Spleen (tissue), 7 donors: ENCODE measurements at regions not wholly inside any gene's neighbourhood (a gene's known extent, or its start where the extent isn't known, plus 50 kb on each side); places are given as distances from the start of the nearest gene placed in this dataset.

Experiments
- POLR2A ChIP-seq, 3 donors: fragments of 450-650 bp; IDR thresholded peaks; one replicate each; pipeline ENCODE4 v1.5.1; 2017; ENCODE audit warnings: antibody characterized with exemption in 3 of 3, mild to moderate bottlenecking in 1 of 3
- TF ChIP-seq, protein P1 (sequence below), 11 experiments: fragments of 200-600 bp in 7 of 11; fragments of 450-650 bp in 4 of 11; sonication (generic) in 4 of 11; IDR thresholded peaks in 8 of 11; conservative IDR thresholded peaks in 3 of 11; 1 replicate in 7 of 11; 2 replicates in 4 of 11; pipeline versions ENCODE4 v1.4.0 to v1.8.0; 2016 to 2021; ENCODE audit warnings: antibody characterized with exemption in 11 of 11, inconsistent platforms in 4 of 11, mild to moderate bottlenecking in 1 of 11
- donor health status: DM: no; HTN: no; CAD: no; lungs with moderate emphysema.
- donor health status: DM: no; HTN: no; CAD: no.
- donor health status: DM: no; HTN: no; CAD: no.

DNA sequence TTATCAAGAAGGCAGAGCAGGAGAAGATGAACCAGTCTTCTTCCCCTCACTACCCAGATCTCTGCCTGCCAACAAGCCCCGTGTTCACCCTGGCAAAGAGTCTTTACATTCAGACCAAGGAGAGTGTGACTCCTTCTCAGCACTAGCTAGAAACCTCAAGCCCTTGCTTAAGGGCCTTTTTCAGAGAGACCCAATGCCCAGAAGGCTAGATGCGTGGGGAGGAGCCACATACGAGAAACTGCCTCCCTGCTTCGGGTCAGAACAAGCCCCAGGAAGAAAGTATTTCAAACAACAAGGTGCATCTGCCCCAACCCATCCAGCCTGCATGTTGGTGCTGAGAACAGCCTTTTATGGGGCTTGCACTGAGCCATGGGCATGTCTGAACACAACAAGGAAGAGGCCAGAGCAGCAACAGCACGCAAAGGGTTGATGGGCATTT, 152.7 kb upstream of the CAMK1G start:
- TF ChIP-seq, protein P1, sequence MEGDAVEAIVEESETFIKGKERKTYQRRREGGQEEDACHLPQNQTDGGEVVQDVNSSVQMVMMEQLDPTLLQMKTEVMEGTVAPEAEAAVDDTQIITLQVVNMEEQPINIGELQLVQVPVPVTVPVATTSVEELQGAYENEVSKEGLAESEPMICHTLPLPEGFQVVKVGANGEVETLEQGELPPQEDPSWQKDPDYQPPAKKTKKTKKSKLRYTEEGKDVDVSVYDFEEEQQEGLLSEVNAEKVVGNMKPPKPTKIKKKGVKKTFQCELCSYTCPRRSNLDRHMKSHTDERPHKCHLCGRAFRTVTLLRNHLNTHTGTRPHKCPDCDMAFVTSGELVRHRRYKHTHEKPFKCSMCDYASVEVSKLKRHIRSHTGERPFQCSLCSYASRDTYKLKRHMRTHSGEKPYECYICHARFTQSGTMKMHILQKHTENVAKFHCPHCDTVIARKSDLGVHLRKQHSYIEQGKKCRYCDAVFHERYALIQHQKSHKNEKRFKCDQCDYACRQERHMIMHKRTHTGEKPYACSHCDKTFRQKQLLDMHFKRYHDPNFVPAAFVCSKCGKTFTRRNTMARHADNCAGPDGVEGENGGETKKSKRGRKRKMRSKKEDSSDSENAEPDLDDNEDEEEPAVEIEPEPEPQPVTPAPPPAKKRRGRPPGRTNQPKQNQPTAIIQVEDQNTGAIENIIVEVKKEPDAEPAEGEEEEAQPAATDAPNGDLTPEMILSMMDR (IDR thresholded peaks at IDR 0.05 in 8 of 11, conservative IDR thresholded peaks at IDR 0.05 in 3 of 11) = no peak
- no peak for TF ChIP-seq POLR2A (IDR thresholded peaks at IDR 0.05)
